ENCODE measurements at regions not wholly inside any gene's neighbourhood (a gene's known extent, or its start where the extent isn't known, plus 50 kb on each side); places are given as distances from the start of the nearest gene placed in this dataset.

- no peaks in the 10 kb centered on the region for H3K9me3 Mint-ChIP-seq (ENCODE audit: low read depth, unreplicated experiment)
- no peak for DNase-seq
- no peak for TF ChIP-seq CTCF (IDR thresholded peaks at IDR 0.05; ENCODE audit: unreplicated experiment)
- no peak overlapping the region for H3K27ac Mint-ChIP-seq (ENCODE audit: unreplicated experiment)
- no TSS peak for BruUV-seq (replicated peaks)
- H3K36me3 Mint-ChIP-seq (ENCODE audit: insufficient read depth, unreplicated experiment): no peaks in the 10 kb centered on the region
- no peaks in the 10 kb centered on the region for H3K4me1 Mint-ChIP-seq (ENCODE audit: low read depth, unreplicated experiment)
- H3K27me3 Mint-ChIP-seq (ENCODE audit: unreplicated experiment): no peaks in the 10 kb centered on the region
- H3K4me3 Mint-ChIP-seq (ENCODE audit: low read depth, unreplicated experiment): no peak overlapping the region
- CTCF ChIA-PET: no interaction called here
- intact Hi-C loops (cut with micrococcal nuclease; ENCODE audit: unreplicated experiment): no loop called here
These were observed 108.2 kb upstream of the KCNMB2 start for GRCh38 chr3:178428037-178428436.

- no peaks in the 10 kb centered on the region for H3K9me3 Mint-ChIP-seq (ENCODE audit: low read depth, unreplicated experiment)
- no peak overlapping the region for H3K4me3 Mint-ChIP-seq (ENCODE audit: low read depth, unreplicated experiment)
- BruUV-seq (replicated peaks): no TSS peak
- no peak overlapping the region for H3K27ac Mint-ChIP-seq (ENCODE audit: unreplicated experiment)
- no peak for DNase-seq
- intact Hi-C loops (cut with micrococcal nuclease; ENCODE audit: unreplicated experiment): no loop called here
- CTCF ChIA-PET: interaction anchor here (0.8 kb wide), 1 partner anchor 533 kb away, joined by 4 read pairs; no protein-coding TSS in a partner anchor
- no peak for TF ChIP-seq CTCF (IDR thresholded peaks at IDR 0.05; ENCODE audit: unreplicated experiment)
- no peaks in the 10 kb centered on the region for H3K27me3 Mint-ChIP-seq (ENCODE audit: unreplicated experiment)
- peaks cover 8% of the 10 kb centered on the region for H3K4me1 Mint-ChIP-seq (ENCODE audit: low read depth, unreplicated experiment)
- H3K36me3 Mint-ChIP-seq (ENCODE audit: insufficient read depth, unreplicated experiment): no peaks in the 10 kb centered on the region
These were observed 101.9 kb upstream of the KCNMB2 start for GRCh38 chr3:178434206-178434805.

- Mint-ChIP-seq H3K4me1 (ENCODE audit: low read depth, unreplicated experiment) (peaks cover 8% of the 10 kb centered on the region), H3K27ac (ENCODE audit: unreplicated experiment) (no peak overlapping the region), H3K9me3 (ENCODE audit: low read depth, unreplicated experiment) (no peaks in the 10 kb centered on the region), H3K27me3 (ENCODE audit: unreplicated experiment) (no peaks in the 10 kb centered on the region), H3K36me3 (ENCODE audit: insufficient read depth, unreplicated experiment) (no peaks in the 10 kb centered on the region), H3K4me3 (ENCODE audit: low read depth, unreplicated experiment) (no peak overlapping the region)
- no peak for TF ChIP-seq CTCF (IDR thresholded peaks at IDR 0.05; ENCODE audit: unreplicated experiment)
- BruUV-seq (replicated peaks): no TSS peak
- no peak for DNase-seq
- intact Hi-C loops (cut with micrococcal nuclease; ENCODE audit: unreplicated experiment): loop anchor here (5.0 kb wide), 1 partner anchor 237 kb away; no protein-coding TSS in a partner anchor
- CTCF ChIA-PET: interaction anchor here (1.3 to 2.0 kb wide), 2 partner anchors 223 to 531 kb away, joined by 3 to 12 read pairs; no protein-coding TSS in a partner anchor
These were observed 100.7 kb upstream of the KCNMB2 start for GRCh38 chr3:178435575-178435974.

GRCh38 chr3:178436773-178437172, 99.5 kb upstream of the KCNMB2 start:
- intact Hi-C loops (cut with micrococcal nuclease; ENCODE audit: unreplicated experiment): loop anchor here (1.0 to 5.0 kb wide), 2 partner anchors 236 to 530 kb away; no protein-coding TSS in a partner anchor
- H3K36me3 Mint-ChIP-seq (ENCODE audit: insufficient read depth, unreplicated experiment): no peaks in the 10 kb centered on the region
- H3K27ac Mint-ChIP-seq (ENCODE audit: unreplicated experiment): no peak overlapping the region
- no peak for DNase-seq
- CTCF ChIA-PET: interaction anchor here (0.8 to 2.0 kb wide), 2 partner anchors 140 to 530 kb away, joined by 3 to 12 read pairs; no protein-coding TSS in a partner anchor
- H3K9me3 Mint-ChIP-seq (ENCODE audit: low read depth, unreplicated experiment): no peaks in the 10 kb centered on the region
- H3K4me1 Mint-ChIP-seq (ENCODE audit: low read depth, unreplicated experiment): peaks cover 8% of the 10 kb centered on the region
- H3K27me3 Mint-ChIP-seq (ENCODE audit: unreplicated experiment): no peaks in the 10 kb centered on the region
- BruUV-seq (replicated peaks): no TSS peak
- peak; percentile 74 for TF ChIP-seq CTCF (IDR thresholded peaks at IDR 0.05; ENCODE audit: unreplicated experiment)
- no peak overlapping the region for H3K4me3 Mint-ChIP-seq (ENCODE audit: low read depth, unreplicated experiment)

Measured in Calu3 (cell line).